Liver (tissue), 3 donors: ENCODE measurements at regions not wholly inside any gene's neighbourhood (a gene's known extent, or its start where the extent isn't known, plus 50 kb on each side); places are given as distances from the start of the nearest gene placed in this dataset.

Experiments
- EGR1 ChIP-seq, 2 donors: IDR thresholded peaks; 2 replicates each; pipeline ENCODE4 v1.6.1; 2016 to 2018; ENCODE audit warnings: antibody characterized with exemption in 2 of 2, low read depth in 2 of 2
- REST ChIP-seq: IDR thresholded peaks from 2 replicates; pipeline ENCODE4 v1.6.1; 2016; ENCODE audit warnings: antibody characterized with exemption, mild to moderate bottlenecking
- RXRA ChIP-seq, 2 donors: IDR thresholded peaks; 2 replicates each; pipeline ENCODE4 v1.6.1; 2017 to 2018; ENCODE audit warnings: antibody characterized with exemption in 2 of 2, mild to moderate bottlenecking in 1 of 2
- TAF1 ChIP-seq: conservative IDR thresholded peaks from 2 replicates; pipeline ENCODE4 v1.6.1; 2016; ENCODE audit warnings: antibody characterized with exemption, mild to moderate bottlenecking
- YY1 ChIP-seq: IDR thresholded peaks from 2 replicates; pipeline ENCODE4 v1.6.1; 2016; ENCODE audit warnings: antibody characterized with exemption, mild to moderate bottlenecking
- TF ChIP-seq, protein P1 (sequence below): IDR thresholded peaks from 2 replicates; pipeline ENCODE4 v1.6.1; 2016; ENCODE audit warnings: antibody characterized with exemption
- TF ChIP-seq, protein P2 (sequence below): fragments of 150-350 bp; IDR thresholded peaks from 2 replicates; pipeline ENCODE4 v1.5.1; 2017; ENCODE audit warnings: improper control_type of control experiment, low read depth, low read length; ENCODE audit not compliant: missing input control
- donor health status: healthy.
- donor health status: healthy.

DNA sequence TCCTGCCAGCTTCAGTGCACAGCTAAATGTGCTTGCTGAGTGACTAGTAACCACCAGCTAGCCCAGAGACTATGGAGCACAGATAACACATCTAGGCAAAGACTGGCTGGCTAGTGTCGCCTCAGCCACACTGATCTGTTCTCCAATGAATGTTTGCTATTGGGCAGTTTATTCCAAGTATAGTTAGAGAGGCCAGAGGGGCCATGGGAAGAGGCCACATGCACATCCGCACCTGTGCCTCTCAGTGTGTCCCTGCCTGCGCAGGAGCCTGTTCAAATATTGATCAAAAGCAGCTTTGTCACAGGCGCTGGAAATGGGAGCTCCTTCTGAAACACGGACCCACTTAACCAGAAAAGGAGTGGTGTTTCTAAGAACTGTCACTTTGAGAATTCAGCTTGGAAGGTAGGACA, 51.3 kb upstream of the ATP1A1 start:
- no peak for TF ChIP-seq REST
- TF ChIP-seq, protein P1, sequence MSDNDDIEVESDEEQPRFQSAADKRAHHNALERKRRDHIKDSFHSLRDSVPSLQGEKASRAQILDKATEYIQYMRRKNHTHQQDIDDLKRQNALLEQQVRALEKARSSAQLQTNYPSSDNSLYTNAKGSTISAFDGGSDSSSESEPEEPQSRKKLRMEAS: no peak
- no peak for TF ChIP-seq YY1
- TF ChIP-seq, protein P2, sequence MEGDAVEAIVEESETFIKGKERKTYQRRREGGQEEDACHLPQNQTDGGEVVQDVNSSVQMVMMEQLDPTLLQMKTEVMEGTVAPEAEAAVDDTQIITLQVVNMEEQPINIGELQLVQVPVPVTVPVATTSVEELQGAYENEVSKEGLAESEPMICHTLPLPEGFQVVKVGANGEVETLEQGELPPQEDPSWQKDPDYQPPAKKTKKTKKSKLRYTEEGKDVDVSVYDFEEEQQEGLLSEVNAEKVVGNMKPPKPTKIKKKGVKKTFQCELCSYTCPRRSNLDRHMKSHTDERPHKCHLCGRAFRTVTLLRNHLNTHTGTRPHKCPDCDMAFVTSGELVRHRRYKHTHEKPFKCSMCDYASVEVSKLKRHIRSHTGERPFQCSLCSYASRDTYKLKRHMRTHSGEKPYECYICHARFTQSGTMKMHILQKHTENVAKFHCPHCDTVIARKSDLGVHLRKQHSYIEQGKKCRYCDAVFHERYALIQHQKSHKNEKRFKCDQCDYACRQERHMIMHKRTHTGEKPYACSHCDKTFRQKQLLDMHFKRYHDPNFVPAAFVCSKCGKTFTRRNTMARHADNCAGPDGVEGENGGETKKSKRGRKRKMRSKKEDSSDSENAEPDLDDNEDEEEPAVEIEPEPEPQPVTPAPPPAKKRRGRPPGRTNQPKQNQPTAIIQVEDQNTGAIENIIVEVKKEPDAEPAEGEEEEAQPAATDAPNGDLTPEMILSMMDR: no peak
- no peak for TF ChIP-seq EGR1 (IDR thresholded peaks at IDR 0.05; ENCODE audit: low read depth in 2 of 2)
- no peak for TF ChIP-seq RXRA (IDR thresholded peaks at IDR 0.05)
- no peak for TF ChIP-seq TAF1
